ENCODE measurements at regions not wholly inside any gene's neighbourhood (a gene's known extent, or its start where the extent isn't known, plus 50 kb on each side); places are given as distances from the start of the nearest gene placed in this dataset.

DNA sequence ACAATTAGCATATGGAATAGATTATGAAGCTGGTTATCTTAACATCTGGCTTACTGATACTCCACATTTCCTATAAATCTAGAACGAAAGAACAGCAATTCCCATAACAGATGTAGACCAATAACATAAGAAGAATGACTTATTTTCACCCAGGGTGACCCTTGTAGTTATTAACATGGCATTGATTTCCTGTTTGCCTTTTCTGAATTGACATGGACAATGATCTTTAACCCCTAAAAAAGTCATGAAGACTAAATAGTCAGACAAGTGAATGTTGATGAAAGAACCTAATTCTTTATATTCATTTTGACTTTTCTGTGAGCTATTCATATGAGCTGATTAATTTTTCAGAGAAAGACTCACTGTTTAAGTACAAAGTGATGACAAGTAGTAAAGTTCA, 175.3 kb upstream of the CD180 start:
- no peak for DNase-seq (ENCODE audit: low spot score)

DNA sequence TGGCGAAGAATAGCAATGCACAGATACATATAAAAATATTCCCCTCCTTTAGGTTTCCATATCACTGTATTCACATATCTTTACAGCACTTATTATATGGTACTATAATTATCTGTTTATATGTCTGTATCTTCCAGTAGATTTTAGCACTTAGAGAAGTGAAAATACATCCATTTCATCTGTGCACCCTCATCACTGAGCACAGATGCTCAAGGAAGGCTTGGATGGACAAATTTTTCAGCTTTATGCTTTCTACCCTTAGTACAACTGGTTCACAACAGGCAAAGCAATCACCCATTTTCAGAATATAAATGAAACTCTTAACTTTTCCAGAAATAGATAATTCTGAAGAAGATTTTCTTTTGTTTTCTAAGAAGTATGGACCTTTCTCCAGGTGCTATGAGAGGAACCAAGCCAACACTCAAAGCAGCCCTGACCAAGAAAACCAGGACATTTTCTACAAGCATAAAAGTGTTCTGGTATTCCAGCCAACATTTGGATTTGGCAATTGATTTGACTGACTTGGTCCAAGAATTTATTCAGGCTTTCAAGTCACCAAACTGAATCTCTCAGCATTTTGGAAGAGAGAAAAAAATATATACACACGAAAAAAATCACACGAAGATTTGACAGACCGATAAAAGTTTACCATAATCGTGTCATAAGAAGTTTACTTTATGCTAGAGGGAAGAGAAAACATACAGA, 170.2 kb upstream of the CD180 start:
- no peak for DNase-seq (ENCODE audit: low spot score)

DNA sequence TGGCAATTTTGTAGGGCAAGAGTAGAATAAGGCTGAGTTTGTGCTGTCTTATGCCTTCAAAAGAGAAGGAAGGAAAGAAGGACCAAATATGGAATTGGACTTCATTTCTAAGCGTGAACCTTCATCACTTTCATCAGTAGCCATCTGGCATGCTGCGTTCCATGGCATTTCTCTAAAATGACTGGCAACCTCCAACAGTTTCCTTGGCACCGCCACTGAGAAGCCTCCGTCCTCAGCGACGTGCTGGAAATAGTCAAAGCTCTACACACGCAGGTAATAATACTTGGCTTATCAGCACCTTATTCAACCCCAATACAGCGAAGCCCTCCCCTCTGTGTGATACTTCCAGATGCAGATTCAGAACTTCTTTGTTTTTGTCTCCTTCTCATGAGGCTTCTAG, 169.7 kb upstream of the CD180 start:
- no peak for DNase-seq (ENCODE audit: low spot score)

DNA sequence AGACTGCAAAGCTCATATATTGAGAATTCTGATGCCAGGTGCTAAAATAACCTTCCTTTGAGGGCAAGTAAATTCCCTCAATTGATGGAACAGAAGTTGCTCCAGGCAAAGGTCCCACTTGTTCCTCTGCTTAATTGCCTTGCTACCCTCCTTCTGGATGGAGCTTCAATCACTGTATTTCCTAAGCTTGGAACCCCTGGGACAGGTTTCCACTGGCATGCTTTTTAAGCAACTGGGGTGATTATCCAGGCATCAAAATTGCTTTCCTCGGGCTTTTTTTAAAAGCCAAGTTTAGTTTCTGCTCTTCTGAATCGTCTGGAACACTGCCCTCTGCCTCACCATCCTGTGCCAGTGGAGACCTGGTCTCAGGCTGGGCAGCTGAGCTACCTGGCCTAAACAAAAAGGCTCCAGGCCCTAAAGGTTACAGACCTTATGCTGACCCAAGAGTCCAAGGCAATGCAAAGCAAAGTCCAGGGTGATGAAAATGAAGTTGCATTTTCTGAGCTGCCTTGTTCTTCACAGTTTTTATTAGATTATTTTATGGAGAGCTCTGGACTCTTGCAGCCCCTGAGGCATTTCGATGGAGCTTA, 167.9 kb upstream of the CD180 start:
- DNase-seq (ENCODE audit: low spot score) = no peak

DNA sequence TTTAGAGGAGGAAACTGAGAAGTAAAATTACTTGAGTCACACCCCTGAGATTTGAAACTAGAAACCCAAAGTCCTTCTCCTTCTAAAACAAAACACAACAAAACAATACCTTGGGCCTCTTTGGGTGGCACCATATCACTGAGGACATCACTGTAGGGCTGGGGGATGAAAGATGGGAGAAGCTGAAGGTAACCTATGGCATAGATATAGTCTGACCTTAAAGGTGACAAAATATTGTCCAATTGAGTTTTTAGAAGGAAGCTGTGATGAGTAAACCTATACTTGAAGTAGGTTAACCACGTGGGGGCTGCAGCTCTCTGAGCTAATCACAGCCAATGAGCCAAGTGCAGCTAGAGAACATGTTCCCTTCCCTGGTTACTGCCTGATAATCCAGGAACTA, 167.4 kb upstream of the CD180 start:
- no peak for DNase-seq (ENCODE audit: low spot score)

DNA sequence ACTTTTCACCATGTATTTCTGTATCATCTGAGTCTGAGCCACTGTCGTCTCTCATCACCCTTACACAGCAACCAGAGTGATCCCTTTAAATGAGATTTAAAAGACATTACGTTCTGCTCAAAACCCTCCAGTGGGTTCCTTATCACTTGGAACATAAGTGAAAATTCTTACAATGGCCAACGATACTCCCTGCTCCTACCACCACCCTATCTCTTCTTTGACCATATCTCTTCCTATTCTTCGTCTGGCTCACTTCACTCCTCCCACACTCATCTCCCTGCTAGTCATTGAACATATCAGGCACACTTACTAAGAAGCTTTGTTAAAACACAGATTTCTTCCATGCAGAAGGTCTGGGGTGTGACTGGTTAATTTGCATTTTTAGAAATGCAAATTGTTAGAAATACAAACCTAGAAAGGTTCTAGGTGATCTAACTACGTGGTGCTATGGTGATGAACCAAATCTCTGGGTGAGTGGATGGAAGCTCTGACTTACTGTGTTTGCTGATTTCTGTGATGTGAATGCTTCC, 166.6 kb upstream of the CD180 start:
- DNase-seq (ENCODE audit: low spot score) = no peak

DNA sequence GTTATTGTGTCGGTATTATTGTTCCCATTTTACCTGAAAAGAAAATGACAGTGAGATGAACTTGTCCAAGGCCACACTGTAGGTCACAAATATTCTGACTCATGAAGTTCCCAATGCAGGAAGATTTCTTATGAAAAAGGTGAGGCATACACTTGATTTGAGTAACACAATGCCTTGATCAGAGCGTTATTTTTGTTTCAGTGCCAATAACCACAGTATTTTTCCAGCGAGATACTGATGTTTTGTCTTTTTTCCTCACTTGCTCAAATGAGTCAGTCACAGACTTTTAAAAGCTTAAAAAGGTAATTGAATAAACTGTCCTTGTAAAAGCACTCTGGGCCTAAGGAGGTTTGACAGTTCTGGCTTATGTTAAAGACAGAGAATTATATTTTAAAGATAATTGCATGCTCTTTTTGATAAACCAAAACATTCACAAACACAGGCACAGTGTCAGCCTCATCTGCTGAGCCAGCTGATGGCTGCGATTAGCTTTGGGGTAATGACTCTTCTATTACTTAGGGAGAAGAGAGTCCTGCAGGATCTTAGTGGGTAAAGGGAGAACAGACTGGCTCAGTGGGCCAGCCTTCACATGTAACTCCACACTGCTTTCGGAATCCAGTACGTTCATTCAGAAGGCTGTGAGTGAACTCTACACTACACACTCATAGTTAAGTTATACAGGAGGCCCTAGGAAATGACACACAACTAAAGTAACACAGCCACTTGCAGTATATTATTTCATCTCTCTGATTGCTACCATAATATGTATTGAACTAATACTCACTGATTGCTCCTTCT, 165.5 kb upstream of the CD180 start:
- DNase-seq (ENCODE audit: low spot score) = peak; percentile 35

DNA sequence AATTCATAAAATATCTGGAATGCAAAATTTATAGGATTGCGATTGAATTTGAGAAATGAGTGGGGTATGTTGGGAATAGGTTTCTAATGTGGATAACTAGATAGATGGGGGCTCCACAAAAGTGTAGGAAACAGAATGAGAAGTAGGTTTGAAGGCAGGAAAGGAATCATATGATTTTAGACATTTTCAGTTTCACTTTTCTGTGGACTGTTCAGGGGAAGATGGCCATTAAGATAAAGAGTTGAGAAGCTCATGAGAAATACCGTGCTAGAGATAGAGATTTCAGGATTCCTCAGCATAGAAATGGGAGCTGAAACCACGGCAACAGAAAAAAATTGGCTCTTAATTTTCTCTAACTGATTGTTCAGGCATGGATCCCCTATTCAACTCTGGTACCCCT, 163.4 kb upstream of the CD180 start:
- no peak for DNase-seq (ENCODE audit: low spot score)

DNA sequence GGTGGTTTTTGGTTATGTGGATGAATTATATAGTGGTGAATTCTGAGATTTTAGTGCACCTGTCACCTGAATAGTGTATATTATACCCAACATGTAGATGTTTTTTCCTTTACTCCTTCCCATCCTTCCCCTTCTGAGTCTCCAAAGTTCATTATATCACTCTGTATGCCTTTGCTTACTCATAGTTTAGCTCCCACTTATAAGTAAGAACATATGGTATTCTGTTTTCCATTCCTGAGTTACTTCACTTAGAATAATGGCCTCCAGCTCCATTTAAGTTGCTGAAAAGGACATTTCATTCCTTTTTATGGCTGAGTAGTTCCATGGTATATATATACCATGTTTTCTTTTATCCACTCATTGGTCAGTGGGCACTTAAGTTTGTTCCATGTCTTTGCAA, 161.6 kb upstream of the CD180 start:
- no peak for DNase-seq (ENCODE audit: low spot score)

DNA sequence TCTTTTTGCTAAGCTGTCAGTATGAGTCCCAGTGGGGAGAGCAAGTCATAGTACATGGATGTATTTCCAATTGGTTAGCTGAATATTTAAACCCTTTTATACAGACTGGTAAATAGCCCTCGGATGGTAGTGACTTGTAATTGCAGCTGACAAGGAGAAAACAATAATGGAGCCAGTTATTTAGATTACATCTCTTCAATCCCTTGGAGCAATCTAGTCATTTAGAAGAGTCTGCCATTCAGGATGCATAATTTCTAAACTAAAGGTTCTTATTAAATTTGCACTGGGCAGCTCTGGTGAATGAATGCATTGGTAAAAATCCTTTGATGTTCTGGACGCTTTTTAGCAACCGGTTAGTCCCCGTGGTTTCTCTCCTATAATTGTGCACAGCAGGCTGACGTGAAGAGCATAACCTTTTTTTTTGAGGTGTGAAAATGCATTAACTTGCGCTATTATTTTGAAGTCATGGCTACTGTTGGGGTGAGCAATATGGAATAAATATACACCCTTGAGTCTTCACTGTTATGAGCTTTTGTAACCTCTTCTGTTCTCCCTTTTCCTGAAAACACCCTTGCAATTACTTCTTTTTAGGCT, 158.6 kb upstream of the CD180 start:
- DNase-seq (ENCODE audit: low spot score) = no peak

DNA sequence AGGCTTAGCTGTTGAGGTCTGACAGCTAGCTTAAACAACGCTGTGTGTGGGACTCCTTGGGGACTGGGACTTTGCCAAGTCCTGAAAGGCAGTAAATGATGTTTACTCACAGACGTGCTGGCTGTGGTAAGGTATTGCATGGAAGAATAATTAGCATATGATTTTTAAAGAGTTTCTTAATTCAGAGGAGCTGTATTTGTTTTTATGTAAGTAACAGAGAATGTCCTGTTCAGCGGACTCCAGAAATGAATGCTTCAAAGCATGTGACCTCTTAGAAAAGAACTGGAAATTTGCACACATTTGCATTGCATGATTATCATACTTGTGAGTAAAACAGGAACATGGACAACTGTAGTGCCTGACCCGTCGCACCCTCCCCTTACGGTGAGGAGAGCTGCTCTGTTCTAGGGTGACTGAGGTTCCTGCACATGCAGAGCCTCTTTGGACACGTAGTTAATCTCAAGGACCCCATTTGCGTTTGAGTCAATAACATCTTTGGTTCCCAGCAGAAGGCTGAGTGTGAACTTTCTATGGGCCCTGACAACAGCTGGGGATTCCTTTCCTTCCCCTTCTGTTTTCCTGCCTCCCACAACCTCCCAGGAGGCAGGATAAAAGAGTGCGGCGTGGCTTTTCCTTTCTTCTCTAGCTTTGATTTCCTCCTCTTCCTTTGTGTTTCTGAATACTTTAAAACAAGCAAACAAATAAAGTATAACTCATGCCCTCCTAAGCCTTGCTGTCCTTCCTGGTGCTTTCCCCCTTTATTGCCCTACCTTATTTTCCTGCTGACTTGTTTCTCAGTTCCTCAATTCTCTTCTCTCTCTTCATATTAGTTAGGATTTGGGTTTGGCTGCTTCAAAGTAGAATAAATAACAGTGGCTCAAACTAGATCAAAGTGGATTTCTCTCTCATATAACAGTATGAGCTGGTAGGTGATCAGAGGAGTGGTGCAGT, 157.2 kb upstream of the CD180 start:
- no peak for DNase-seq (ENCODE audit: low spot score)

DNA sequence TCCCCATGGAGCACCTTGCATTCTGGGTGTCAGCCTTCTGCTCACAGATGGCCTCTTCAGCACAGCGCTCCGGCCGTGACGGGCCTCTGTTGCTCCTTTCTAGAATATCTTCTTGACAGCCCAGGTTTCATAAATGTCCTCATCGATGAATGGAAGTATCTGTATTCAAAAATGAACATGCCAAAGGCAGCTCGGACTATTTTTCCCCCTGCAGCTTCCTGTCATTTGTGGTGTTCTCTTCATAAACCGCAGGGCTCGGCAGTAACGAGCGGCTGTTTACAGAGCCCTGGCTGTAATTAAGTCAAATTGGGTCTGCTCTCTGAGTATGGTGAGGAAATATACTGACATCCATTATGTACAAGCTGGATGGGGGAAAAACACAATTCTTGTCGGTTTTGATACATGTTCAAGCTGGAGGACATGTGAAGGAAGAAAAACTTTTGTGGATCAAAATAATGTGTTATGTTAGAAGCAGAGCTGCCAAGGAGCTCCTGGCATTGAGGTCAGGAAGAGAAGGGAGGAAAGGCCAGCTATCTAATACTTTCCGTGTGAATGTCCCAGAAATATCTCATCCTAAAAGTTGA, 154.1 kb upstream of the CD180 start:
- DNase-seq (ENCODE audit: low spot score) = no peak

DNA sequence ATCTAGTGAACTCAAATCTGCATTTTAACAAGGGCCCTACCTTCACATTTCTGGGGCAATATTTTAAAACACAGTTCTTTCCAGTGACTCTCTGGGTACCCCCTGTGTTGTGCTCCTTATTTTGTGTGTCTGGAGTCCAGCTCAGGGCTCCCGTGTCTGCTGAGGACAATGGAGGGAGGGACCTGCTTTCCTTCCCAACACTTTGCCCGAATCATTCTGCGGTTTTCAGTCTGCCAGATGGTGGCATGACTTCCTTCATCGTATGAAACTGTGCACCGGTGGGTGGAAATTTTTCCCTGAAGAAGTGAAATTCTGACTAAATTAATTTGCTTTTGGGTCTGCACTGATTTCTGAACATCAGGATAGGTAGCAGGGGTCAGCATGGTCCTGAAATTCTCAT, 153.6 kb upstream of the CD180 start:
- DNase-seq (ENCODE audit: low spot score) = no peak

DNA sequence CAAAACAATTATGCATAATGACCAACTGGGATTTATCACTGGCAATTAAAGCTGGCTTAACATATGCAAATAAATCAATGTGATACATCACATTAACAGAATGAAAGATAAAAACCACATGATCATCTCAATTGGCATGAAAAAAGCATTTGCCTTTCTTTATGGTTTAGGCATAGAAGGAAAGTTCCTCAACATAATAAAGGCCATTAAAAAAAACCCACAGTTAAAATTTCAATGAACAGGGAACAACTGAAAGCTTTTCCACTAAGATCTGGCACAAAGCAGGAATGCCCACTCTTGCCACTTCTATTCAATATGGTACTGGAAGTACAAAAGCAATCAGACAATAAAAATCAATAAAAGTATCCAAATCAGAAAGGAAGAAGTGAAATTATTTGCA, 151.2 kb upstream of the CD180 start:
- no peak for DNase-seq (ENCODE audit: low spot score)

DNA sequence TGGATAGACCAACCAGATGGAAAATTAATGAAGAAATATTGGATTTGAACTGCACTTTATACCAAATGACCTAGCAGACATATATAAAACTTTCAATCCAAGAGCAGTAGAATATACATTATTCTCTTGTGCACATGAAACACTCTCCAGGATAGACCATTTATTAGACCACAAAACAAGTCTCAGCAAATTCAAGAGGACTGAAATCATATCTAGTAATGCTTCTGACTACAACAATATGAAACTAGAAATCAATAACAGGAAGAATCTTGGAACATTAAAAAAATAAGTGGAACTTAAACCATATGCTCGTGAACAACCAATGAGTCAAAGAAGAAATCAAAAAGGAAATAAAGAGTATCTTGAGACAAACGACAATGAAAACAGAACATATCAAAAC, 150.0 kb upstream of the CD180 start:
- DNase-seq (ENCODE audit: low spot score) = no peak

DNA sequence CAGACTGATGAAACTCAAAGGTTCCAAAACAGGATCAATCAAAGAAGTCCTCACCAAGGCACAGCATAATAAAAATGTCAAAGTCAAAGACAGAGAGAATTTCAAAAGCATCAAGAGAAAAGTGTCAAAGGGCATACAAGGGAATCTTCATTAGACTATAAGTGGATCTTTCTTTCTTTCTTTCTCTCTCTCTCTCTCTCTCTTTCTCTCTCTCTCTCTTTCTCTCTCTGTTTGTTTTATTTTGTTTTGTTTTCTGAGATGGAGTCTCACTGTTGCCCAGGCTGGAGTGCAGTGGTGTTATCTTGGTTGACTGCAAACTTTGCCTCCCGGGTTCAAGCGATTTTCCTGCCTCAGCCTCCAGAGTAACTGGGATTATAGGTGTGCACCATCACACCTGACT, 148.3 kb upstream of the CD180 start:
- DNase-seq (ENCODE audit: low spot score) = no peak

DNA sequence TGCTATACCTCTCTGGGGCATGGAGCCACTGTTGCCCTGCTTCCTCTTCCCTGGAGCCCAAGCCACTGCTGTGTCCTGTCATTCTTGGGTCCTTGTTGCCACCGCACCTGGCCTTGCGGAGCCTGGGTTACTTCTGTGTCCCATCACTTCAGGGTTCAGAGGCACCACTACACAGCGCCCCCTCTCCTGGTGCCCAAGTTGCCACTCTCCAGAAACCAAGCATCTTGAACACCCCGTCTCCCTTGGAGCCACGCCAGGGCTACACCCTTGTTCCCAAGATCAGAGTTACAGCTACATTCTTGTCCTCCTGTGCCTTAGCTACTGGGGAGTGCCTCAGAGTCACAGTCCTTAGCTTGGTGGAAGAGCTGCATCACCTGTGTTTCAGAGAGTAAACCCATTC, 147.2 kb upstream of the CD180 start:
- DNase-seq (ENCODE audit: low spot score) = no peak

DNA sequence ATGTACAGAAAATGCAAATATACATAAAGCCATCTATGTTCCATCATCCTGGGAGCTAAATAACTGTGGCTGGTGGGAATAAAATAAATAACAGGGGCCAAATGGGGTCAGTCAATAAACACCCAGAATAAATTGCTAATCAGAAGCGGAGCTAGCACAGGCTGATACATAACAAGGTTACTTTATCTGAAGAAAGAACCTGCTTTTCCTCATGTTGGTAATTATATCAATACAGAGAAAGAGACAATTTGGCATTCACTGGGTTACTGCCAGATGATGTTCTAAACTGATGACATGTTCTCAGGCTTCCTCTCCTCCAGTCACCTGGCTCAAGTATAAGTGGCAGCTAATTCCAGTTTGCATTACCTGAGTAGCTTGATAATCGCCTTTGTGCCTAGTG, 144.9 kb upstream of the CD180 start:
- DNase-seq (ENCODE audit: low spot score) = no peak

DNA sequence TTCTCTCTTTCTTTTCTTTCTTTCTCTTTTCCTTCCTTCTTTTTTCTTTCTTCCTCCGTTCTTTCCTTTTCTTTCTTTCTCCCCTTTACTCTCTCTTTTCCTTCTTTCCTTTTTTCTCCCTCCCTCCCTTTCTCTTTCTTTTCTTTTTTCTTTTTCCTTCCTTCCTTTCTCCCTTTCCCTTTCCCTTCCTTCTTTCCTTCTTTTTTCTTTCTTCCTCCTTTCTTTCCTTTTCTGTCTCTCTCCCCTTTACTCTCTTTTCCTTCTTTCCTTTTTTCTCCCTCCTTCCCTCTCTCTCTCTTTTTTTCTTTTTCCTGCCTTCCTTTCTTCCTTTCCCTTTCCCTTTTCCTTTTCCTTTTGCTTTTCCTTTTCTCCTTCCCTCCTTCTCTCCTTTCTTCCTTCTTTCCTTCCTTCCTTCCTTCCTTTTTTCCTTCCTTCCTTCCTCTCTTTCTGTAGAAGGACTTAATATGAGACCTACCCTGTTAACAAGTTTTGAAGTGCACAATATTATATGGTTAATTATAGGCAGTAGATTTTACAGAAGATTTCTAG, 142.7 kb upstream of the CD180 start:
- no peak for DNase-seq (ENCODE audit: low spot score)

DNA sequence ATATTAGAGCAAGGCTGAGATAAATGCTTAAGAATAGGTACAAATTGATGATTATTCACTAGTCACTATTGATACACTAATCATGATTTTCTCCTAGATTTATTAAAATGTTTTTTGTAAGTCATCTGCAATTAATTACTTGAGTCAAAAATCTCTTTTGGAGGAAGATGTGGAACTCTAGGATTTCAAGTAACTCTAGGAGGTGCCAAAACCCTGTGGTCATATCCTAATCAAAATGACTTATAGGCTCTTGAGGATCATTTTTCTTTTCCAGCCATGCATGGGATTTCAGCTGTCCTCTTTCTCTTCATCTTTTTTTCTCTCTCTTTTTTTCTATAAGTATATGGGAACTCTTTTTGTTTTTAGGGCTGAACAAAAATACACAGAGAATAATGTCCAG, 141.8 kb upstream of the CD180 start:
- DNase-seq (ENCODE audit: low spot score) = no peak

DNA sequence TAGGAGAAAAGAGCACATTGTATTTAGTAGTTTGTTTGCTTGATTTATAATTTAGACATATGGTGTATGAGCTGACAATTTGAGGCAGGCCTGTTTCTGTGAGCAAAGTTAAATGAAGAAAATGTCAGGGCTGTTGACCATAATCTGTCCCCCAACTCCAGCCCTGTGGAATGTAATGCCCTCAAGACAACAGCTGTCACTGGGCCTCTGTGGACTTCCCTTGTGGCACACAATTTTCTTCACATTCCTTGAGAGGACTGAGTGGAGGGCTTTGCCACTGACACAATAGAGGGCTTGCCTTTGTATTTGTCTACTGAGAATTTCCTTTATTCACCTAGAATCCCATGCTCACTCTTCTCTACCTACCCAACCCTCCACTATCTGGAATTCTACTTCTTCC, 141.2 kb upstream of the CD180 start:
- DNase-seq (ENCODE audit: low spot score) = no peak

Data from kidney tubule cell (primary cell).